ENCODE measurements at regions not wholly inside any gene's neighbourhood (a gene's known extent, or its start where the extent isn't known, plus 50 kb on each side); places are given as distances from the start of the nearest gene placed in this dataset.

- TF ChIP-seq PATZ1 (CRISPR knock-in tag; IDR thresholded peaks at IDR 0.05; ENCODE audit: borderline replicate concordance) = no peak
- TF ChIP-seq TSHZ2 (CRISPR knock-in tag; IDR thresholded peaks at IDR 0.05) = no peak
- TF ChIP-seq CSDC2 (CRISPR knock-in tag; IDR thresholded peaks at IDR 0.05) = no peak
- no peak for TF ChIP-seq TCF4 (CRISPR knock-in tag; IDR thresholded peaks at IDR 0.05; ENCODE audit: borderline replicate concordance)
- TF ChIP-seq SNAI2 (CRISPR knock-in tag; IDR thresholded peaks at IDR 0.05) = no peak
- no peak for TF ChIP-seq ZFP3 (CRISPR knock-in tag; IDR thresholded peaks at IDR 0.05)
- TF ChIP-seq ZNF565 (CRISPR knock-in tag; conservative IDR thresholded peaks at IDR 0.05; ENCODE audit: low read depth) = no peak
Measured at GRCh38 chr17:33667671-33668070, 374.6 kb upstream of the ASIC2 start (continued).

- ATAC-seq = no peak
- TF ChIP-seq ZNF565 (CRISPR knock-in tag; conservative IDR thresholded peaks at IDR 0.05; ENCODE audit: low read depth) (no peak), BACH2 (CRISPR knock-in tag; IDR thresholded peaks at IDR 0.05; ENCODE audit: borderline replicate concordance) (no peak), ZNF8 (CRISPR knock-in tag; IDR thresholded peaks at IDR 0.05) (no peak), GLIS3 (CRISPR knock-in tag; IDR thresholded peaks at IDR 0.05) (no peak), OSR1 (CRISPR knock-in tag; IDR thresholded peaks at IDR 0.05) (no peak), CREB5 (CRISPR knock-in tag; IDR thresholded peaks at IDR 0.05; ENCODE audit: low read depth) (no peak), SNAI2 (CRISPR knock-in tag; IDR thresholded peaks at IDR 0.05) (no peak), RARB (CRISPR knock-in tag; IDR thresholded peaks at IDR 0.05) (no peak), ESRRG (CRISPR knock-in tag; IDR thresholded peaks at IDR 0.05) (no peak), CSRNP3 (CRISPR knock-in tag; IDR thresholded peaks at IDR 0.05) (no peak), ZNF70 (CRISPR knock-in tag; IDR thresholded peaks at IDR 0.05) (no peak), PPARA (CRISPR knock-in tag; IDR thresholded peaks at IDR 0.05; ENCODE audit: borderline replicate concordance) (no peak), TSHZ2 (CRISPR knock-in tag; IDR thresholded peaks at IDR 0.05) (no peak), ZFP3 (CRISPR knock-in tag; IDR thresholded peaks at IDR 0.05) (no peak), PATZ1 (CRISPR knock-in tag; IDR thresholded peaks at IDR 0.05; ENCODE audit: borderline replicate concordance) (no peak), POU6F1 (CRISPR knock-in tag; IDR thresholded peaks at IDR 0.05; ENCODE audit: borderline replicate concordance, low read depth) (no peak), TOX (CRISPR knock-in tag; IDR thresholded peaks at IDR 0.05; ENCODE audit: borderline replicate concordance) (no peak), ARNTL (CRISPR knock-in tag; IDR thresholded peaks at IDR 0.05; ENCODE audit: borderline replicate concordance, low read depth) (no peak)
Measured at GRCh38 chr17:33668516-33668915, 375.4 kb upstream of the ASIC2 start.
